GM10248 (cell line): ENCODE measurements at regions not wholly inside any gene's neighbourhood (a gene's known extent, or its start where the extent isn't known, plus 50 kb on each side); places are given as distances from the start of the nearest gene placed in this dataset.

ENCODE experiments used
- CTCF ChIA-PET: fragments of 300-600 bp; sonication (Branson Sonifier 250); formaldehyde crosslinking; extraction: SDS; loops from one replicate; lab custom pipeline; 2021; ENCODE audit warnings: antibody characterized with exemption; lab: Yijun Ruan, JAX
- POLR2A ChIA-PET: fragments of 350-650 bp; sonication (Branson Sonifier 250); formaldehyde crosslinking; extraction: SDS; loops from one replicate; lab custom pipeline; 2020; ENCODE audit warnings: antibody characterized with exemption; lab: Yijun Ruan, JAX
- DNase-seq: peaks from one replicate; pipeline ENCODE4 v3.0.0; 2012; ENCODE audit errors: extremely low spot score
- CTCF ChIP-seq: IDR thresholded peaks from 2 replicates; pipeline ENCODE4 v1.5.1; 2012; ENCODE audit warnings: mild to moderate bottlenecking, low read depth; ENCODE audit errors: extremely low read depth, missing control alignments, control extremely low read depth

GRCh38 chr7:13198727-13199126 lies 511.3 kb downstream of the ARL4A start:
- no peak for TF ChIP-seq CTCF
- DNase-seq = no peak
- ChIA-PET CTCF (interaction anchor here (0.8 to 1.7 kb wide), 3 partner anchors 9 to 674 kb away, joined by 3 to 4 read pairs (median 4); no protein-coding TSS in a partner anchor), POLR2A (no interaction called here)

GRCh38 chr7:13201628-13202027 lies 514.2 kb downstream of the ARL4A start:
- no peak for TF ChIP-seq CTCF
- ChIA-PET POLR2A (no interaction called here), CTCF (interaction anchor here (1.3 kb wide), 1 partner anchor 22 kb away, joined by 3 read pairs; no protein-coding TSS in a partner anchor)
- no peak for DNase-seq

- POLR2A ChIA-PET = no interaction called here
- no peak for DNase-seq
- CTCF ChIA-PET = no interaction called here
- TF ChIP-seq CTCF = no peak
Measured at GRCh38 chr7:13217768-13218167, 530.3 kb downstream of the ARL4A start.

GRCh38 chr7:13225068-13225467 lies 537.6 kb downstream of the ARL4A start:
- ChIA-PET POLR2A (interaction anchor here (0.7 kb wide), 1 partner anchor 507 kb away, joined by 5 read pairs; no protein-coding TSS in a partner anchor), CTCF (interaction anchor here (2.1 kb wide), 1 partner anchor 12 kb away, joined by 6 read pairs; no protein-coding TSS in a partner anchor)

GRCh38 chr7:13226385-13226784 lies 539.0 kb downstream of the ARL4A start:
- no peak for TF ChIP-seq CTCF
- ChIA-PET CTCF (interaction anchor here (2.1 kb wide), 1 partner anchor 13 kb away, joined by 6 read pairs; no protein-coding TSS in a partner anchor), POLR2A (no interaction called here)
- no peak for DNase-seq

More at GRCh38 chr7:13225068-13225467, 537.6 kb downstream of the ARL4A start:
- no peak for DNase-seq
- no peak for TF ChIP-seq CTCF

GRCh38 chr7:13231216-13231615 lies 543.8 kb downstream of the ARL4A start:
- CTCF ChIA-PET = interaction anchor here (0.7 to 1.2 kb wide), 2 partner anchors 11 to 15 kb away, joined by 3 read pairs; no protein-coding TSS in a partner anchor
- POLR2A ChIA-PET = no interaction called here

More at GRCh38 chr7:13231216-13231615, 543.8 kb downstream of the ARL4A start:
- no peak for TF ChIP-seq CTCF
- no peak for DNase-seq
